ENCODE measurements at regions not wholly inside any gene's neighbourhood (a gene's known extent, or its start where the extent isn't known, plus 50 kb on each side); places are given as distances from the start of the nearest gene placed in this dataset.

GRCh38 chr2:56666777-56667176, 483.0 kb downstream of the CCDC85A start:
- no peak for TF ChIP-seq CTCF (IDR thresholded peaks at IDR 0.05)
- no peak for TF ChIP-seq EZH2phosphoT487 (IDR thresholded peaks at IDR 0.05)
